ENCODE measurements at regions not wholly inside any gene's neighbourhood (a gene's known extent, or its start where the extent isn't known, plus 50 kb on each side); places are given as distances from the start of the nearest gene placed in this dataset.

DNA sequence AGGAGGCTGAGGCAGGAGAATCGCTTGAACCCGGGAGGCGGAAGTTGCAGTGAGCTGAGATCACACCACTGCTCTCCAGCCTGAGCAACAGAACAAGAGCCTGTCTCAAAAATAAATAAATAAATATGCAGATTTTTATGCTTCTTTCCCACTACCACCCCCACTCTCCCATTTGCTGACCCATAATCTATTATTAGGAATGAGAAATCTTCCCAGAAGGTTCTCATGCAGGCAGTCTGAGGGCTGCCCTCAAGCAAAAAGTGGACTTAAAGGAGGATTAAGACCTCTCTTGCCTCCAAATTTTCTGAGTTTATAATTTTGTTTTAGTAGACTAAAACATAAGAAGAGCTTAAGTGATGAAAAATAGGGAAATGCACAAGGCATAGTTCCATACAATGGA is 85.2 kb upstream of the TOMM7 start:
- no peak overlapping the region for H3K27ac ChIP-seq (ENCODE audit: low read length)
- H3K27me3 ChIP-seq (ENCODE audit: control insufficient read depth, insufficient read depth, low read length), result no peaks in the 10 kb centered on the region
- H3K4me3 ChIP-seq (ENCODE audit: low read depth in 2 of 2, low read length in 2 of 2), result no peak overlapping the region
- in situ Hi-C loops (cut with HindIII; ENCODE audit: low pct_unique_long_range_greater_than_20kb, low sequenced_read_pairs), result no loop called here
- H3K9me3 ChIP-seq (ENCODE audit: control insufficient read depth, insufficient read depth, low read depth, low read length), result no peaks in the 10 kb centered on the region
- DNase-seq (ENCODE audit: low read depth, low spot score) (no peak), ATAC-seq (no peak)
- ChIA-PET CTCF (no interaction called here), POLR2A (interaction anchor here (0.8 kb wide), 1 partner anchor 22 kb away, joined by 5 read pairs; no protein-coding TSS in a partner anchor)
- no peaks in the 10 kb centered on the region for H3K36me3 ChIP-seq (ENCODE audit: control insufficient read depth, insufficient read depth, low read length)
- intact Hi-C loops (cut with micrococcal nuclease; ENCODE audit: unreplicated experiment), result no loop called here
- BruUV-seq (replicated peaks), result no TSS peak
- H3K4me1 ChIP-seq (ENCODE audit: control insufficient read depth, insufficient read depth, low read length), result no peaks in the 10 kb centered on the region
- TF ChIP-seq, protein P1, sequence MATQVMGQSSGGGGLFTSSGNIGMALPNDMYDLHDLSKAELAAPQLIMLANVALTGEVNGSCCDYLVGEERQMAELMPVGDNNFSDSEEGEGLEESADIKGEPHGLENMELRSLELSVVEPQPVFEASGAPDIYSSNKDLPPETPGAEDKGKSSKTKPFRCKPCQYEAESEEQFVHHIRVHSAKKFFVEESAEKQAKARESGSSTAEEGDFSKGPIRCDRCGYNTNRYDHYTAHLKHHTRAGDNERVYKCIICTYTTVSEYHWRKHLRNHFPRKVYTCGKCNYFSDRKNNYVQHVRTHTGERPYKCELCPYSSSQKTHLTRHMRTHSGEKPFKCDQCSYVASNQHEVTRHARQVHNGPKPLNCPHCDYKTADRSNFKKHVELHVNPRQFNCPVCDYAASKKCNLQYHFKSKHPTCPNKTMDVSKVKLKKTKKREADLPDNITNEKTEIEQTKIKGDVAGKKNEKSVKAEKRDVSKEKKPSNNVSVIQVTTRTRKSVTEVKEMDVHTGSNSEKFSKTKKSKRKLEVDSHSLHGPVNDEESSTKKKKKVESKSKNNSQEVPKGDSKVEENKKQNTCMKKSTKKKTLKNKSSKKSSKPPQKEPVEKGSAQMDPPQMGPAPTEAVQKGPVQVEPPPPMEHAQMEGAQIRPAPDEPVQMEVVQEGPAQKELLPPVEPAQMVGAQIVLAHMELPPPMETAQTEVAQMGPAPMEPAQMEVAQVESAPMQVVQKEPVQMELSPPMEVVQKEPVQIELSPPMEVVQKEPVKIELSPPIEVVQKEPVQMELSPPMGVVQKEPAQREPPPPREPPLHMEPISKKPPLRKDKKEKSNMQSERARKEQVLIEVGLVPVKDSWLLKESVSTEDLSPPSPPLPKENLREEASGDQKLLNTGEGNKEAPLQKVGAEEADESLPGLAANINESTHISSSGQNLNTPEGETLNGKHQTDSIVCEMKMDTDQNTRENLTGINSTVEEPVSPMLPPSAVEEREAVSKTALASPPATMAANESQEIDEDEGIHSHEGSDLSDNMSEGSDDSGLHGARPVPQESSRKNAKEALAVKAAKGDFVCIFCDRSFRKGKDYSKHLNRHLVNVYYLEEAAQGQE (IDR thresholded peaks at IDR 0.05; ENCODE audit: insufficient read depth in 1 of 2, low read depth in 2 of 2, low read length in 1 of 2), result no peak
- no peak for TF ChIP-seq POLR2AphosphoS5 (IDR thresholded peaks at IDR 0.05; ENCODE audit: low read depth, low read length)
- no peak for TF ChIP-seq TCF7L2 (IDR thresholded peaks at IDR 0.05; ENCODE audit: low read depth, low read length)
- TF ChIP-seq SIN3A (IDR thresholded peaks at IDR 0.05; ENCODE audit: borderline replicate concordance, insufficient read depth, low read depth, low read length), result no peak
- TF ChIP-seq, protein P2, sequence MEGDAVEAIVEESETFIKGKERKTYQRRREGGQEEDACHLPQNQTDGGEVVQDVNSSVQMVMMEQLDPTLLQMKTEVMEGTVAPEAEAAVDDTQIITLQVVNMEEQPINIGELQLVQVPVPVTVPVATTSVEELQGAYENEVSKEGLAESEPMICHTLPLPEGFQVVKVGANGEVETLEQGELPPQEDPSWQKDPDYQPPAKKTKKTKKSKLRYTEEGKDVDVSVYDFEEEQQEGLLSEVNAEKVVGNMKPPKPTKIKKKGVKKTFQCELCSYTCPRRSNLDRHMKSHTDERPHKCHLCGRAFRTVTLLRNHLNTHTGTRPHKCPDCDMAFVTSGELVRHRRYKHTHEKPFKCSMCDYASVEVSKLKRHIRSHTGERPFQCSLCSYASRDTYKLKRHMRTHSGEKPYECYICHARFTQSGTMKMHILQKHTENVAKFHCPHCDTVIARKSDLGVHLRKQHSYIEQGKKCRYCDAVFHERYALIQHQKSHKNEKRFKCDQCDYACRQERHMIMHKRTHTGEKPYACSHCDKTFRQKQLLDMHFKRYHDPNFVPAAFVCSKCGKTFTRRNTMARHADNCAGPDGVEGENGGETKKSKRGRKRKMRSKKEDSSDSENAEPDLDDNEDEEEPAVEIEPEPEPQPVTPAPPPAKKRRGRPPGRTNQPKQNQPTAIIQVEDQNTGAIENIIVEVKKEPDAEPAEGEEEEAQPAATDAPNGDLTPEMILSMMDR (IDR thresholded peaks at IDR 0.05), result no peak

- H3K4me1 ChIP-seq (ENCODE audit: control insufficient read depth, insufficient read depth, low read length), result no peaks in the 10 kb centered on the region
- H3K9me3 ChIP-seq (ENCODE audit: control insufficient read depth, insufficient read depth, low read depth, low read length), result no peaks in the 10 kb centered on the region
- H3K27ac ChIP-seq (ENCODE audit: low read length), result no peak overlapping the region
- in situ Hi-C loops (cut with HindIII; ENCODE audit: low pct_unique_long_range_greater_than_20kb, low sequenced_read_pairs), result no loop called here
- no peak overlapping the region for H3K4me3 ChIP-seq (ENCODE audit: low read depth in 2 of 2, low read length in 2 of 2)
- H3K36me3 ChIP-seq (ENCODE audit: control insufficient read depth, insufficient read depth, low read length), result no peaks in the 10 kb centered on the region
- TF ChIP-seq TCF7L2 (IDR thresholded peaks at IDR 0.05; ENCODE audit: low read depth, low read length) (no peak), POLR2AphosphoS5 (IDR thresholded peaks at IDR 0.05; ENCODE audit: low read depth, low read length) (no peak), SIN3A (IDR thresholded peaks at IDR 0.05; ENCODE audit: borderline replicate concordance, insufficient read depth, low read depth, low read length) (no peak)
- TF ChIP-seq, protein P1 (IDR thresholded peaks at IDR 0.05; ENCODE audit: insufficient read depth in 1 of 2, low read depth in 2 of 2, low read length in 1 of 2), result no peak
- TF ChIP-seq, protein P2 (IDR thresholded peaks at IDR 0.05), result no peak
- ChIA-PET CTCF (no interaction called here), POLR2A (no interaction called here)
- no peaks in the 10 kb centered on the region for H3K27me3 ChIP-seq (ENCODE audit: control insufficient read depth, insufficient read depth, low read length)
- no TSS peak for BruUV-seq (replicated peaks)
- intact Hi-C loops (cut with micrococcal nuclease; ENCODE audit: unreplicated experiment), result no loop called here
- no peak for ATAC-seq
- DNase-seq (ENCODE audit: low read depth, low spot score), result no peak
Observed at GRCh38 chr7:22900784-22901183, 78.1 kb upstream of the TOMM7 start.

Data from Panc1 (cell line).